Fibroblast of lung (primary cell): ENCODE measurements at regions not wholly inside any gene's neighbourhood (a gene's known extent, or its start where the extent isn't known, plus 50 kb on each side); places are given as distances from the start of the nearest gene placed in this dataset.

Experiments
- DNase-seq, 2 donors: peaks; one replicate each; pipeline versions ENCODE4 v3.0.0 to v3.0.0-alpha.2; 2010; ENCODE audit warnings: low read depth in 2 of 2
- H2AFZ ChIP-seq: 2 replicates; pipeline ENCODE4 v1.5.1; 2012; ENCODE audit warnings: low read length, control low read depth, inconsistent platforms
- H3K27ac ChIP-seq: 2 replicates; pipeline ENCODE4 v1.5.1; 2011; ENCODE audit warnings: low read length, control low read depth; ENCODE audit not compliant: insufficient read depth
- H3K27me3 ChIP-seq: 2 replicates; pipeline ENCODE4 v1.5.1; 2011; ENCODE audit warnings: mild to moderate bottlenecking, low read length; ENCODE audit not compliant: control insufficient read depth, insufficient read depth
- H3K36me3 ChIP-seq: 2 replicates; pipeline ENCODE4 v1.5.1; 2011; ENCODE audit warnings: low read length; ENCODE audit not compliant: control insufficient read depth, insufficient read depth
- H3K4me1 ChIP-seq: 2 replicates; pipeline ENCODE4 v1.5.1; 2011; ENCODE audit warnings: low read length; ENCODE audit not compliant: control insufficient read depth, insufficient read depth; ENCODE audit errors: extremely low read depth
- H3K4me2 ChIP-seq: 2 replicates; pipeline ENCODE4 v1.5.1; 2011; ENCODE audit warnings: low read length, control low read depth; ENCODE audit not compliant: insufficient read depth; ENCODE audit errors: extremely low read depth
- H3K4me3 ChIP-seq, 4 experiments: fragments of 200-600 bp in 1 of 4; sonication (generic) in 1 of 4; replicated peaks in 1 of 4; 2 replicates each; pipeline ENCODE4 v1.5.1; 2011 to 2016; ENCODE audit warnings: low read length in 4 of 4, low read depth in 3 of 4, mild to moderate bottlenecking in 3 of 4, control low read depth in 2 of 4, inconsistent platforms in 1 of 4, mixed read lengths in 1 of 4; ENCODE audit not compliant: insufficient read depth in 1 of 4; ENCODE audit errors: control extremely low read depth in 1 of 4
- H3K79me2 ChIP-seq: 2 replicates; pipeline ENCODE4 v1.5.1; 2012; ENCODE audit warnings: mild to moderate bottlenecking, low read length, inconsistent platforms; ENCODE audit not compliant: control insufficient read depth, insufficient read depth
- H3K9ac ChIP-seq: 2 replicates; pipeline ENCODE4 v1.5.1; 2011; ENCODE audit warnings: mild to moderate bottlenecking, low read length, control low read depth; ENCODE audit not compliant: insufficient read depth
- H3K9me3 ChIP-seq: 2 replicates; pipeline ENCODE4 v1.5.1; 2012; ENCODE audit warnings: low read depth, low read length; ENCODE audit not compliant: control insufficient read depth, insufficient read depth
- H4K20me1 ChIP-seq: 2 replicates; pipeline ENCODE4 v1.5.1; 2011; ENCODE audit warnings: low read length; ENCODE audit not compliant: control insufficient read depth, insufficient read depth; ENCODE audit errors: extremely low read depth
- EZH2 ChIP-seq: IDR thresholded peaks from 2 replicates; pipeline ENCODE4 v1.5.1; 2012; ENCODE audit warnings: low read length, control low read depth, mild to moderate bottlenecking; ENCODE audit errors: missing control alignments
- TF ChIP-seq, protein P1 (sequence below), 2 donors: IDR thresholded peaks in 1 of 2; conservative IDR thresholded peaks in 1 of 2; 1 replicate in 1 of 2; 2 replicates in 1 of 2; pipeline ENCODE4 v1.5.1; 2011 to 2012; ENCODE audit warnings: low read length in 2 of 2, control low read depth in 1 of 2, inconsistent platforms in 1 of 2, low read depth in 1 of 2, mild to moderate bottlenecking in 1 of 2

DNA sequence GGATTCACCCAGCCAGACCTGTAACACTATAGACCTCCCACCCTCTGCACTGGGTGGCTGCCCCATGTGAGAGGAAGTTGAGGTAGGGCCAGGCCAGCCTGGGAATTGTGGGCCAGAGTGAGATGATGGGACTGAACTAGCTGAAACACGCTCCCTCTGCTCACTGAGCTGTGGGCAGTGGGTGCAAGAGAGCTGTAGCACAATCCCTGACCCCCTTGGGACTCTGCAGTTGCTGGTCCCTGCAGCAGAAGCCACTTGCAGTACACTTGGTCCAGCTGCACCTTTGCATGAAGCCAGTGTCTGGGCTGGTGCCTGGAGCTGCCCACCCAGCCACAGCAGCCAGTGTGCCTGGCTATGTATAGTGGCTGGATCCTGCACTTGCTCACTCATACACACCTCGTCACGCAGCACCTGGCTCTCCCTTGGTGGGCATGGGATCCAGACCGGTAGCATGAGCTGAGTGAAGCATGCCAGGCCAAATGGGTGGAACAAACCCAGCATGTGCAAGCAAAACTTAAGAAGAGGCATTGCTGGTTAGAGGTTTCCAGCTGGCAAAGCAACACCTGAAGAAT, 805.7 kb upstream of the GBE1 start:
- no peaks in the 10 kb centered on the region for H3K27me3 ChIP-seq
- H3K36me3 ChIP-seq: no peaks in the 10 kb centered on the region
- H3K27ac ChIP-seq: no peak overlapping the region
- H3K4me1 ChIP-seq: no peaks in the 10 kb centered on the region
- TF ChIP-seq, protein P1, sequence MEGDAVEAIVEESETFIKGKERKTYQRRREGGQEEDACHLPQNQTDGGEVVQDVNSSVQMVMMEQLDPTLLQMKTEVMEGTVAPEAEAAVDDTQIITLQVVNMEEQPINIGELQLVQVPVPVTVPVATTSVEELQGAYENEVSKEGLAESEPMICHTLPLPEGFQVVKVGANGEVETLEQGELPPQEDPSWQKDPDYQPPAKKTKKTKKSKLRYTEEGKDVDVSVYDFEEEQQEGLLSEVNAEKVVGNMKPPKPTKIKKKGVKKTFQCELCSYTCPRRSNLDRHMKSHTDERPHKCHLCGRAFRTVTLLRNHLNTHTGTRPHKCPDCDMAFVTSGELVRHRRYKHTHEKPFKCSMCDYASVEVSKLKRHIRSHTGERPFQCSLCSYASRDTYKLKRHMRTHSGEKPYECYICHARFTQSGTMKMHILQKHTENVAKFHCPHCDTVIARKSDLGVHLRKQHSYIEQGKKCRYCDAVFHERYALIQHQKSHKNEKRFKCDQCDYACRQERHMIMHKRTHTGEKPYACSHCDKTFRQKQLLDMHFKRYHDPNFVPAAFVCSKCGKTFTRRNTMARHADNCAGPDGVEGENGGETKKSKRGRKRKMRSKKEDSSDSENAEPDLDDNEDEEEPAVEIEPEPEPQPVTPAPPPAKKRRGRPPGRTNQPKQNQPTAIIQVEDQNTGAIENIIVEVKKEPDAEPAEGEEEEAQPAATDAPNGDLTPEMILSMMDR (conservative IDR thresholded peaks at IDR 0.05 in 1 of 2, IDR thresholded peaks at IDR 0.05 in 1 of 2; ENCODE audit: low read depth in 1 of 2, low read length in 2 of 2): no peak
- no peak for TF ChIP-seq EZH2
- H3K9ac ChIP-seq: no peak overlapping the region
- H2AFZ ChIP-seq: no peak overlapping the region
- H3K4me3 ChIP-seq: no peak overlapping the region
- no peaks in the 10 kb centered on the region for H3K79me2 ChIP-seq
- H3K4me2 ChIP-seq: no peak overlapping the region
- H3K9me3 ChIP-seq: no peaks in the 10 kb centered on the region
- H4K20me1 ChIP-seq: no peaks in the 10 kb centered on the region
- no peak for DNase-seq

DNA sequence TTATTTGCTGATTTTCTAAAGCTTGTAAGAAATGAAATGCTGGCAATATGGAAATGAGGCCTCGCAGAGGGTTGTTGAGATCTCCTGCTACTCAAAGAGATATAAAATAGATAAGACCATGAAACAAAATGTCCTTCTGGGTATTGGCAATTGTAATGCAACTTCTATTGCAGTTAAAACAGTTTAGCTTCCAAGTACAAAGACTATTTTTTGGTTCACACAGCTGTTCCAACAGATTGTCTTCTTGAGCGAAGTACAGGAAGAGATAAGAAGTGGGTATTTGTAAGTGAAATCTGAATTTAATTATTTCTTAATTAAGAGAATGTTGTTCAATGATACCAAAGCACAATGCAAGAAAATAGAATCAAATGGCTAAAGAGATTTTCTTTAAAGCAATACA, 801.5 kb upstream of the GBE1 start:
- Histone ChIP-seq H3K4me3 (no peak overlapping the region), H3K27me3 (no peaks in the 10 kb centered on the region), H3K4me2 (no peak overlapping the region), H3K9ac (no peak overlapping the region), H3K9me3 (no peaks in the 10 kb centered on the region), H3K36me3 (no peaks in the 10 kb centered on the region), H3K27ac (no peak overlapping the region), H2AFZ (no peak overlapping the region), H3K4me1 (no peaks in the 10 kb centered on the region), H3K79me2 (no peaks in the 10 kb centered on the region), H4K20me1 (no peaks in the 10 kb centered on the region)
- DNase-seq: no peak
- TF ChIP-seq, protein P1 (conservative IDR thresholded peaks at IDR 0.05 in 1 of 2, IDR thresholded peaks at IDR 0.05 in 1 of 2; ENCODE audit: low read depth in 1 of 2, low read length in 2 of 2): no peak
- TF ChIP-seq EZH2: no peak

DNA sequence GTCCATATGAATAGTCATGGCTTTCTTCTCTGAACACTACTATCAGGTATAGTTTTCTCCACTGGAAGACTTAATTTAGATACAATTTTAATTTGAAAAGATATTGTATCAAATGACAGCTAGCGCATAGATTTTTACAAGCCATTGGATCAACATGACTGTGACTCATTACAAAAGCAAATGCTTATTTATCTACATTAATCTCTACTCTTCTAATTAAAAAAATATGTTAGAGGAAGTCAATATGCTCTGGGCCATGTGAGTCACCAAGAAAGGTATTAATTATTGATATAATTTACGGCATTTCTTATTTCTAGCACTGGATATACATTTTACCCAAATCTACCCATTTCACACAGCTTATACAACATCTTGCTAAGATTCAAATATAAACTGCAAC, 800.3 kb upstream of the GBE1 start:
- DNase-seq: no peak
- Histone ChIP-seq H2AFZ (no peak overlapping the region), H3K4me1 (no peaks in the 10 kb centered on the region)

More for the DNA sequence above, 800.3 kb upstream of the GBE1 start:
- H3K27me3 ChIP-seq: no peaks in the 10 kb centered on the region
- H3K9ac ChIP-seq: no peak overlapping the region
- H3K79me2 ChIP-seq: no peaks in the 10 kb centered on the region
- H3K4me3 ChIP-seq: no peak overlapping the region
- H4K20me1 ChIP-seq: no peaks in the 10 kb centered on the region
- no peaks in the 10 kb centered on the region for H3K36me3 ChIP-seq
- H3K4me2 ChIP-seq: no peak overlapping the region
- no peak overlapping the region for H3K27ac ChIP-seq
- no peaks in the 10 kb centered on the region for H3K9me3 ChIP-seq
- TF ChIP-seq EZH2: no peak
- TF ChIP-seq, protein P1 (conservative IDR thresholded peaks at IDR 0.05 in 1 of 2, IDR thresholded peaks at IDR 0.05 in 1 of 2; ENCODE audit: low read depth in 1 of 2, low read length in 2 of 2): no peak
